Gastroesophageal sphincter (tissue), 3 donors: ENCODE measurements at regions not wholly inside any gene's neighbourhood (a gene's known extent, or its start where the extent isn't known, plus 50 kb on each side); places are given as distances from the start of the nearest gene placed in this dataset.

Experiments used
- POLR2AphosphoS5 ChIP-seq: sonication (generic); formaldehyde crosslinking; IDR thresholded peaks from one replicate; pipeline ENCODE4 v1.6.1; 2017; ENCODE audit warnings: antibody characterized with exemption
- TF ChIP-seq, protein P1 (sequence below), 4 experiments: fragments of 200-600 bp in 2 of 4; fragments of 450-650 bp in 2 of 4; sonication (generic) in 1 of 4; IDR thresholded peaks; one replicate each; pipeline ENCODE4 v1.5.1; 2017 to 2019; ENCODE audit warnings: antibody characterized with exemption in 4 of 4, mild to moderate bottlenecking in 2 of 4, moderate library complexity in 2 of 4

GRCh38 chr9:23914431-23915003 lies 88.5 kb upstream of the ELAVL2 start:
- no peak for TF ChIP-seq POLR2AphosphoS5
- TF ChIP-seq, protein P1, sequence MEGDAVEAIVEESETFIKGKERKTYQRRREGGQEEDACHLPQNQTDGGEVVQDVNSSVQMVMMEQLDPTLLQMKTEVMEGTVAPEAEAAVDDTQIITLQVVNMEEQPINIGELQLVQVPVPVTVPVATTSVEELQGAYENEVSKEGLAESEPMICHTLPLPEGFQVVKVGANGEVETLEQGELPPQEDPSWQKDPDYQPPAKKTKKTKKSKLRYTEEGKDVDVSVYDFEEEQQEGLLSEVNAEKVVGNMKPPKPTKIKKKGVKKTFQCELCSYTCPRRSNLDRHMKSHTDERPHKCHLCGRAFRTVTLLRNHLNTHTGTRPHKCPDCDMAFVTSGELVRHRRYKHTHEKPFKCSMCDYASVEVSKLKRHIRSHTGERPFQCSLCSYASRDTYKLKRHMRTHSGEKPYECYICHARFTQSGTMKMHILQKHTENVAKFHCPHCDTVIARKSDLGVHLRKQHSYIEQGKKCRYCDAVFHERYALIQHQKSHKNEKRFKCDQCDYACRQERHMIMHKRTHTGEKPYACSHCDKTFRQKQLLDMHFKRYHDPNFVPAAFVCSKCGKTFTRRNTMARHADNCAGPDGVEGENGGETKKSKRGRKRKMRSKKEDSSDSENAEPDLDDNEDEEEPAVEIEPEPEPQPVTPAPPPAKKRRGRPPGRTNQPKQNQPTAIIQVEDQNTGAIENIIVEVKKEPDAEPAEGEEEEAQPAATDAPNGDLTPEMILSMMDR (IDR thresholded peaks at IDR 0.05) = no peak
